GM19035 (cell line): ENCODE measurements at regions not wholly inside any gene's neighbourhood (a gene's known extent, or its start where the extent isn't known, plus 50 kb on each side); places are given as distances from the start of the nearest gene placed in this dataset.

Experiments
- ATAC-seq: cut with Tn5 transposase; IDR thresholded peaks from one replicate; pipeline ENCODE4 v1.9.1; 2021; ENCODE audit not compliant: unreplicated experiment

DNA sequence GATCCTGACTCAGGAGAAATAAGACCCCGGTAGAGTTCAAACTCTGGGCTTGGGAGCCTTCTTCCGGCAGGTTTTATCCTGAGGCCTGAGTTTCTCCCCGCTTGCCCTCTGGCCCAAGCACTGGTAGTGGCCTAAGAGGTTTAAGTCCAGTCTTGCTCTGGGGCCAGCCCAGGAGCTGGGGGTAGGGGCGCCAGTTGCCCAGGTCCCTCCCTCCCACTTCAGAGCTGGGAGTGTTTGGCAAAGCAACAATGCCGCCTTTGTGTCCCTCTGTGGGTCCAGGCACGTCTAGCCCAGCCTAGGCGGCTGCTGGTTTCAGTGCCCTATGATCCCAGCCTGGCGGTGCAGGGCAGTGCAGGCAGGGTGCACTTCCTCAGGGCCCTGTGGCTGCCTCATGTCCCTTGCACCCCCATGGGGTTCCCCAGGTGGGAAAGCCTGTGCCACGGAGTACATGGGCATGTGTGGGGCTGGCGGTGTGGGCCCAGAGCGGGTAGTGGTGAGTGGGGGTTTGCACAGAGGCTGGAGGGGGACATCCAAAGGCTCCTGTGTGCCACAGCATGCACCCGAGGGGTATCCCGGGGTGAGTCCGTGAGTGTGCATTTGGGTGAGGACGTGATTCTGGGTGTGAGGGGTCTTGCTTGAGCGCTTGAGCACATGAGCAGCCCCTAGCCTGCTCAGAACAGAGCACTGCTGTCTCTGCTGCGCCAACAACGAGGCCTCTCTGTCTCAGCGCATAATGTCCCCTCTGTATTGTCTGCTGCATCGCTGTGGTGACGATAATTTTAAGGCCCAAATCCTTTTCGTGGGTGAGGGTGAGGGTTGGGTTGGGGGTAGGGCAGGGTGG, 61.7 kb upstream of the PSD2 start:
- ATAC-seq = no peak

DNA sequence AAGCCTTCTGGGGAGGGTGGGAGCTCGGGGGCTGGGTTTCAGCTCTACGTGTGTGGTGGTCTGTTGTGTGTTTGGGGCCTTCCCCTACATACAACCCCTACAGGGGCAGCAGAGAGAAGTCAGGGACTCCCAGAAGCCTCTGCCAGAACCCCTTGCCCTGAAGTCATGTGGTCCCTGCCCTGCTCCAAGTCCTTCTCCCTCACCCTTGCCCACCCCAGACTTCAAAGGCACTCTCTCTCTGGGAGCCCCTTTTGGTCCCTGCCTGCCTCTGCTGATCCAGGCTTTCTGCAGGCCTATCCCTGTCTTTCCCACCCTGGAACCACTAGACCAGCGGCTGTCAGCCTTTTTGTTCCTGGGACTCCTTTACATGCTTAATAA, 61.1 kb upstream of the PSD2 start:
- no peak for ATAC-seq

DNA sequence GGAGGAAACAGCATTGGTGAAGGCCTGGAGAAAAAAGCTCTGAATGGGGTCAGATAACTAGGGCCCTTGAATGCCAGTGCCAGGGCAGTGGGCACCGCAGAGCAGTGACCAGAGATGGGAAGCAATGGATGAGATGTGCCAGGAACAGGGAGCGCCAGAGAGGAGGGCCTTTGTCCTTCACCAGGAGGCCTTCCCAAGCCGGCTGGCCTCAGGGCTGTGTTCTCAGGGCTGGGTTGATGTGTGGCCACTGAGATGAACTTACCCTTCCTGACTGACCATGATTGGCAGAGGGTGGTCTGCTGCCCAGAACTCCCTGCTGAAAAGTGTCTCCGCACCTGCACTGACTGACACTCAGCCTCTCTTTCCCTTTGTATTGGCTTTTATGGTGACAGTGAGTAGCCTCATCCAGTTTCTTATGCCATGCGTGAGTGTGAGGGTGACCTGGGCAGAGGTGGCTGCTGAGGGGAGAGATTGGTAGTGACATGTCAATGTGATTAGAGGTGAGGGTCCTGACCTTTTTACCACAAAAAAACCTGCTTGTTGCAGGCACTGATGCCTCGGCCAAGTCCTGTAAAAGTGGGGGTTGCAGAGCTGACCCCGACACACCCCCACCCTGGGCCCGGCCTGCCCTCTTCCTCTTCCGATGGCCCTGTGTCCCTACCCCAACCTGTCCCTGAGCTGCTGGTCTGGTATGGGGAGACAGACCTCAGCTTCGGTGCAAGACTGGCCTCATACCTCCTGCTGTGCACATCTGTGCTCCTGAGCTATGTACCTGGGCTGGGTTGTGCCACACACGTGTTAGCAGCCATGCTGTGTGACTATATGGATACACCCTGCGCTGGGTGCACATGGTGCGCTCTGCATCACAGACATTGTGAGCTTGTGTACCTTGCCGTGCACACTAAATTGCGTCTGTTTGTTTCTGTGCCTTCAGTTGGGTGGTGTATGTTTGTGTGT, 57.1 kb upstream of the PSD2 start:
- no peak for ATAC-seq

DNA sequence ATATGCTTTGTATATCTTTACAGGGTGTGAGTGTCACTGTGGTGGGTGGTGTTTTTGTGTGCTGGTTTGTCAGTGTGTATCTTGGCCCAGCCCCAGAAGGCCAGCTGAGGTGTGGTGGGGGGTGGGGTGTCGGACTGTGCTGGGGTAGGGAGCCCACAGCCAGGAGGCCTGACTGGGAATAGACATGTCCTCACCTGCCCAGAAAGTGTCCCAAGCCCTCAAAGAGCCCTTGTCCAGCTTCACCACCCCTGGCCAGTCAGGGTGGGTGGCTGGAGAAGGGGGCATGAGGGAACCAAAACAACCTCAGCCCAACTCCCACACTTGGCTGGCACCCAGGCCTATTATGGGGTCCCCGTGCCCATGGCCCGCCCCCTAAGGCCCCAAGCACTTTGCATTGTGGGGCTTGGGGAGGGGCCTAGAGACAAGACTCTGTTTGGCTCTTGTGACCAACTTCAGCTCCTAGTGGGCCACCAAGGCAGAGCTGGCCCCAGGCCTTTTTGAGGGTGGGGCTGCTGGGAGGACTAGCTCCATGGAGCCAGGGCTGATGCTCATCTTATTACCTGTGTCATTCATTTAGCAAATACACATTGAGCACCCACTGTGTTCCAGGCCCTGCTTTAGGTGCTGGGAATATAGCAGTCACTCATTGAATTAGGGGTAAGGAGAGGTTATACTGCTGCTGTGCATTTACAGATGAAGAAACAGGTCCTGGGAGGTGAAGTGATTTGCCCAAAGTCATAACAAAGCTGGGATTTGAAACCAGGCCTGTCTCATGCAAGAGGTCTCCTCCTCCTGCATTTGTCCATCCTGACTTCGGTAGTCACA, 56.2 kb upstream of the PSD2 start:
- ATAC-seq = no peak

DNA sequence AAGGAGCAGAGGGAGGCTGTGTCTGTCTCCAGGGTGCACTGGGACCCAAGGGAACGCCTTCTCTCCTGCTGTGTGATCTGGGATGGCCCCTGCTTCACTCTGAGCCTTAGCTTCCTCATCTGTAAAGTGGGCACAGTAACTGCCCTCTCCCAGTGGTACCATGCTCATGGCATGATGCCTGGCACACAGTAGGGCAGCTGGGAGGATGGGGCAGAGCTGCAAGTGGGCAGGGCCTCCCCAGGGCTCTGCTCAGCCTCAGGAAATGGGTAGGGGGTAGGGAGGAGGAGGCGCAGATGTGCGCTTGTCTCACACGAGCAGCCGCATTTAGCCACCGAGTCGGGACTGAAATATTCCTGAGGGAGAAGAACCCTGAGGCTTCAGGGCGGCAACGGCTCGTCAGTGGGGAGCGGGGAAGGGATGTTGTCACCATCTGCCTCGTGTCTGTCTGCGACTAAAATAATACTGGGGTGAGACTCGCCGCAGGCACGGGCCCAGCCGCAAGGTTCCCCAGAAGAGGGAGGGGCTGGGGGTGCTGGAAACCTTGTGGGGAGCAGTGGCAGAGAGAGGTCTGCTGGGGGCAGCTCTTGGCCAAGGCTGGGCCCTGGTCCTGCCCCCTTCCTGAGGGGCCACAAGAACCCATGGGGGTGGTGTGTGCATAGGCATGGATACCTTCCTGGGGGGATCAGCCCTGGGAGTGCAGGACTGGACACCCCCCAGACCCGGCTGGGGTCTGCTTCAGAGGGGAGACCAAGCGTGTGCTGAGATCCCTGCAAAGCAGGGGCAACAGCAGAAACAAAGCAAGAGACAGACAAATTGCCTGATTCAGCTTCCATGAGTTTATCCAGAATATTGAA, 55.2 kb upstream of the PSD2 start:
- no peak for ATAC-seq

DNA sequence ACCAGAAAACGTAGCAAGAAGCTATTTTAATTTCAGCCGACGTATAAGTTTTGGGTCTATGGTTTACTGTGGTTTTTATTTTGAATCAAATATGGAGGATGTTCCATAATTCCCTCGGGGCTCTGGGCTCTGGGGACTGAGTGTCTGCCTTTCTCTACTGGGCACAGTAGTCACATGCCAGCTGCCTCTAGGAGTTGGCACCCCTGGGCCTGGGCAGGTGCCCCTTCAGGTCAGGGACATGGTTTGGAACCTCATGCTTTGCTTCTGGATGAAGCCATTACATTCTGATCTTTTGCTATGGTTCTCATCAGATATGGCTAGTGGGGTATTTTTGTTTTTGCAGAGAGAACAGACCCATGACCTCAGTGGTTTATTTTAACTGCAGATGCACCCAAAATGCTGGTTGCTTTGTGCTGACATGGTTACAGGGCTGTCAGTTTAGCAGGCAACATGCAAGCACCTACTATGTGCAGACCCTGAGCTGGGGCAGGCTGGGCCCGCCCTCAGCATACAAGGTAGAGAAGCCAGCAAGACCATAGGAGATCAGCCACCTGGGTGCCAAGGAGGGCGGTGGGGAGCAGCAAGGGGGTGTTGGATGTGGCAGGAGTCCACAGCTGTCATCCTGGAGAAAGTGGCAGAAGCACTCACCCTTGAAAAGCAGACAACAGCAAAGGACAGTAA, 54.5 kb upstream of the PSD2 start:
- no peak for ATAC-seq

DNA sequence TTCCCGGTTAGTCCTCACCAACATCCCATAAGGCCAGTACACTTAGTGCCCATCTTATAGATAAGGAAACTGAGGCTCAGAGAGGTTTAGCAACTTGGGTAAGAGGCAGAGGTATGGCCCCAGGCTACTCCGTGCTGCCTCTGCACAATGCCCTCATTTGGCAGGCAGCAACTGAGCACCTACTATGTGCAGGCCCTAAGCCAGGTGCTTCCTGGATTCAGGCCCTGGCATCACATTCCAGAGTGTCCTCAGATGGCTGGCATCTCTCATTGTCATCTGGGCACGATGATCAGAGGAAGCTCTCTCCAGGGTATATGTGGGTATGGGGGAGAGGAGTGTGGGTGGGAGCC, 53.8 kb upstream of the PSD2 start:
- ATAC-seq = no peak

DNA sequence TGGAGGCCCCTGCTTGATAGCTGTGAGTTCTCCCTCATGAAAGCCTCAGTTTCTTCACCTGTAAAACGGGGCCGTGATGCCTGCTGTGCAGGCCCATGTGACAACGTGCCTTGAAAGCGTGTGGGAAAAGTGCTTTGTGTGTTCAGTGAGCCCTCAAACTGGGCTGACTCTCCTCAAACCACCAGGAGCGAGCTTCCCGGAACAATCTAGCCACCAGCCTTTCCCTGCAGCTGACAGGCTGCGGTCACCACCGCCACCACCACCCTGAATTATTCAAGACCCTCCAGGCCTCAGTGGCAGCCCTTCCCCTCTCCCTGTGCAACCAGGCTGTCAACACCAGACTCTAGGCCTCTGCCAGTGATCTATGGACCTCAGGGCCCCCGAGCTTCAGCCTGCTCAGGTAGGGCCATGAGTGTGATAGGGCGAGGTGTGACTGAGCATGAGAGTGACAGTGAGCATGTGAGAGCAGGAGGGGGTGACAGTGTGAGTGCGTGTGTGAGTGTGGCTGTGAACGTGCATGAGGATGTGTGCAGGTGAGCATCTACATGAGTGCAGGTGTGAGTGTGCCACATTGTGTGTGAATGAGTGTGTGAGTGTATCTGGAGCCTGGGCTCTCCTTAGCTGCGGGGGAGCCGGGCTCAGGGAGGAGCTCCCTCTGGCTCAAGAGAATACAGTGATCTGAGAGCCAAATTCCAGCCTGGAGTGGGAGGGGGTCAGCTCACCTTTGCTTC, 53.3 kb upstream of the PSD2 start:
- no peak for ATAC-seq

DNA sequence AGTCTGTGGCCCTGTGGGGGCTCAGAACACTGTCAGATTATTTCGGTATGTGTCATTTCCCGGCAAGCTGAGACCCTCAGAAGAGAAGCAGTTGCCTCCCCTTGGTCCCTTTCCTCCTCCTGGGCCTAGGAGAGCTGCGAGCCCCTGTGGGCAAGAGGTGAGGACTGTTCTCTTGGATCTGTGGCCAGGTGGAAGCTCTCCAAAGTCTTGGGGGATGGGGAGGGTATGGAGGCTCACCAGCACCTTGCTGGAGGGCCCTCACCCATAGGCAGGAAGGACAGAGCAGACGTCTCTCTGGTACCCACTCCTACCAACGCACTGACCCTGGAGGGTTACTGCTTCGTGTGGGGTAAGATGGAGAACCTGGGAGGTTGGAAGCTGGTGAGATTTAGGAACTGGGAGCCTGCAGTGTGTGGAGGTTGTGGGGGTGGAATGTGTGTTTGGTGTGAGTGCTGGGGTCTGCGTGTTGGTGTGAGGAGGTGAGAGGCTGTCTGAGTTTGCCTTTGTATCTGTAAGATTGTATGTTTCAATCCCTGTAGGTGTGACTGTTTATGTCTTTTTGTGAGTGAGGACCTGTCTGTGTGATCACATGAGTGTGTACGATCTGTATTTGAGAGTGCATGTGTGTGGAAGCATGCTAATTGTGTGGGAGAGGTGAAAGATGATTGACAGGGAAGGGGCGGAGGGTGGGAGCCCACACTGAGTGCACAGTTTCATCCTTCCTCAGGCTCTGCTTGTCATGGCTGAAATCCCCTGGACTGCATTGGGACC, 52.4 kb upstream of the PSD2 start:
- no peak for ATAC-seq

DNA sequence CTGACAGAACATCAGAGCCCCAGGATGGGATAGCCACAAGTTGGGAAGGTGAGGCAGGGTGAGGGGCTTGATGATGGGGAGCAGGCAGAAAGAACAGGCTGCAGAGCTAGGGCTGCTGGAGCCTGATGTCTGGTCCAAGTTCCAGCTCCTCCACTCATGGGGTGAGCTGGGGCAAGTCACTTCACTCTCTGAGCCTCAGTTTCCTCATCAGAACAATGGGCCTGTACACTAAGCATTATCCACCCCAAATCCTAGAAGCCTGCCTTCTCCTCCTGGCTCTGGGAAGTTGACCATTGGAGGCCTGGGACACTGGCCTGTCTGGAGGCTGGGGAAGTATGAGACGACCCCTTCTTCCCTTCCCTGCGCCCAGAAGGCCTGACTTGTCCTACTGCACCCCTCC, 51.8 kb upstream of the PSD2 start:
- no peak for ATAC-seq

DNA sequence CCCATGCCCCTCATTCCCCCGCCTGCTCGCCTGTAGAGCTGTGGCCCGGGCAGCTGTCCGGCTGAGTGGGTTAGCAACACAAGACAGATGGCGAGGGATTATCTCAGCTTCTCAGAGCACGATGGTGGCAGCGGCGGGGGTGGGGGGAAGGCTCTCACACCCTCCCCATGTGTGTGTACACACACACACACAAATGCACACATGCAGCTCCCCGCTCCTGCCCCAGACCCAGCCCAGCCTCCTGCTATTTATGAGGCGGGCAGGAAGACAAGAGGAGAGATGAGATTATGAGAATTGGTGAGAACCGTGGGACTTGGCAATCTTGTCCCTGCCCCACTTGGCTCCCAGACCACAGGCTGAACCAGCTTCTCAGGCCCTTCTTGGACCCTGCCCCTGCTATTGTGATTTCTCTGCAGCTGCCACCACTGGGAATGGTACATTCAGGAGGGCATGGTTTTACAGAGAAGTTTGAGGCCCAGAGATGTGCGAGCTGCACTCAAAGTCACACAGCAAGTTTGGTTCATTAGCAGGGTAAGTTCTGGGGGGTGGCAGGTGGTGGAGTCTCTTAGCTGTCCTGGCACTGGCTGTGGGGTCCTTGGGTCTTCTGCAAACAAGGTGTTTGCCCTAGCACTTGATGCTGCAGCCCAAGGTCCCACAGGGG, 51.0 kb upstream of the PSD2 start:
- ATAC-seq = no peak

DNA sequence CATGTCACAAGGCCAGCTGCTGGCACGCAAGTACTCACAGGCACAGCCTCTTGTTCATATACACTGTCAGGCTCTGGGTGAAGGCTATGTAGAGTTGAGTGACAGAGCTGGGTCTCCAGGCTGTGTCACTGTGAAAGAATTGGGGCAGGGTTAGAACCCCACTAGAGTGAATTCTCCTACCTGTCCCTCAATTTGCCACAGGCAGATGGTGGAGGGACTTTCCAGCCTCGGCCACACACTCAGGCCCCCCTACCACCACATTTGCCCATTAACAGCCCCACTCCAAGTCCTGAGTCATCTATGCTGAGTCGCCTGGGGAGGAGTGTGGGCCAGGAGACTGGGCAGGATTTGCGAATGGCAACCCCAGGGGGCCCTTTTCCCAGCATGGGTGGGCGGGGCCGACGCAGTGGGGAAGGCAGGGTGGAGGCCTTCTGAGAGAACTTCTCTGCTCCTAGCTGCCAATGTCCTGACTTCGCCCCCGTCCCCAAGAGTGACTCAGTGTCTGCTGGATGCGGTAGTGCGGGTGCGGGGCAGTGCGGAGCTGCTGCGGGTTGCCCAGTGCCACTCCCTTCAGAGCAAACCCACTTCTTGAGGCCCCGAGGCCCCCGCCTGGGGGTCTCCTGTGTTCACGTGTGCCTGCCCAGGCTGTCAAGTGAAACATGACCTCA, 50.3 kb upstream of the PSD2 start:
- no peak for ATAC-seq

DNA sequence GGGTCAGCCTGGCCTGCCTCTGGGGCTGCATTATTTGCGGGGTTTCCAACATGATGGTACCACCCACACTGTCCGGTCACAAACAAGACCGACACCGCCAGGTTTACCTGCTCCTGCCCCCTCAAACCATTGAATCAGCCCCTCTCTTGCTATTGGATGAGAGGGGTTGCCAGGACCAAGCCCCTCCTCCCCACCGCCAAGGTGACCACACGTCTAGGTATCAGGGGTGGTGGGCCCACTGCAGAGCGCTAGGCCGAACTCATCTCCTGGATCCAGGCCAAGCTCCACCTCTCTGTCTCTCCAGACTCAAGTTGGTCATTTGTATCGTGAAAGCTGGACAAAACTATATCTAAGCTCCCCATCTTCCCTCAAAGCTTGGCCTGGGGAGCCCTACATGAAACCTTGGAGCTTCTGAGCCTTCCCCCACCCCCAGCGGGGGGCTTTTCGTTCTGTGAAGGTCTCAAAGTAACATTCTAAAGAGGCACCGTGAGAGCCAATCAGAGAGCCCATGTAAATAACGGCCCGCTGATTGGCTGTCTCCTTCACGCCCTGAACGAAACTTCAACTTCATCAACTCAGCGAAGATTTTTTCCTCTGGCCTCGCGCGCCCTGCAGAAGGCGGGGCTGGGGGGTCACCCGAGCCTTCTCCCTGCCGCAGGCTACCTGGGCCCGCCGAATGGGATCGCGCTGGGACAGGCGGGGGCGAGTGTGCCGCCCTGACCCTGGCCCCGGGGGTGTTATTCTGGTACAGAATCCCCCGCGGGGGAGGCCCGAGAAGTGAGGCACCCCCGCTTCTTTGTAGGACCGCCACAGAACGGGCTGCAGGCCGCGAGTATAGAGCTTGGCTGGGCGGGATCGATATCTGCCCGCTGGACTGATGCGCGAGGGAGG, 49.6 kb upstream of the PSD2 start:
- peak; percentile 46 for ATAC-seq
